ENCODE measurements at regions not wholly inside any gene's neighbourhood (a gene's known extent, or its start where the extent isn't known, plus 50 kb on each side); places are given as distances from the start of the nearest gene placed in this dataset.

DNA sequence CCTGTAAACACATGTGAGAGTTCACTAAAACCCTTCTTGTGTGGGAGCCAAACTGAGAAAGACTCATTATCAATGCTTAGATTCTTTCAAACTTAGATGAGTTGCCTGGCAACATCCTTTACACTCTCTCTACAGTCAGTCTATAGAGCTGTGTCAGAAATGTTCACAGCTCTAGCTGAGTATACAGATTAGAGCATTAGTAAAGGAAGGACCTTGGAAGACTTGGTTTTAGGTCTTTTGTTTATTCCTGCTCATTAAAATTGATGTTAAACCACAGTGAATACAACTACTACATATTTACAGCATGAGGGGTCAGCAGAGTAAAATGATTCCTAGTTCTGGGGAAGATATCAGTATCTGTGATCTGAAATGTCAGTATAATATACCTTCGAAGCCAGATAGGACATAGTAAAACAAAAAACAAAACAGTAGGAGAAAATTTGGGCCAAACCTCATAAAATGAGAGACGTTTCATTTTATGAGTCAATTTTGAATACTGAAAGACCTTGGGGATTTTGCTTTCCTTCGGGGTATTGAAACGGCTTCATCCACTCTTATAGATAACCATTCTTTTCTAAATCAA is 186.0 kb downstream of the TANC2 start:
- DNase-seq (ENCODE audit: low read depth, low spot score) = no peak
- no peak overlapping the region for H3K4me3 ChIP-seq (ENCODE audit: low read depth, low read length)
- TF ChIP-seq, protein P1, sequence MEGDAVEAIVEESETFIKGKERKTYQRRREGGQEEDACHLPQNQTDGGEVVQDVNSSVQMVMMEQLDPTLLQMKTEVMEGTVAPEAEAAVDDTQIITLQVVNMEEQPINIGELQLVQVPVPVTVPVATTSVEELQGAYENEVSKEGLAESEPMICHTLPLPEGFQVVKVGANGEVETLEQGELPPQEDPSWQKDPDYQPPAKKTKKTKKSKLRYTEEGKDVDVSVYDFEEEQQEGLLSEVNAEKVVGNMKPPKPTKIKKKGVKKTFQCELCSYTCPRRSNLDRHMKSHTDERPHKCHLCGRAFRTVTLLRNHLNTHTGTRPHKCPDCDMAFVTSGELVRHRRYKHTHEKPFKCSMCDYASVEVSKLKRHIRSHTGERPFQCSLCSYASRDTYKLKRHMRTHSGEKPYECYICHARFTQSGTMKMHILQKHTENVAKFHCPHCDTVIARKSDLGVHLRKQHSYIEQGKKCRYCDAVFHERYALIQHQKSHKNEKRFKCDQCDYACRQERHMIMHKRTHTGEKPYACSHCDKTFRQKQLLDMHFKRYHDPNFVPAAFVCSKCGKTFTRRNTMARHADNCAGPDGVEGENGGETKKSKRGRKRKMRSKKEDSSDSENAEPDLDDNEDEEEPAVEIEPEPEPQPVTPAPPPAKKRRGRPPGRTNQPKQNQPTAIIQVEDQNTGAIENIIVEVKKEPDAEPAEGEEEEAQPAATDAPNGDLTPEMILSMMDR (IDR thresholded peaks at IDR 0.05; ENCODE audit: insufficient read depth, low read length, missing control alignments) = no peak
- ChIA-PET POLR2A (no interaction called here), CTCF (no interaction called here)

DNA sequence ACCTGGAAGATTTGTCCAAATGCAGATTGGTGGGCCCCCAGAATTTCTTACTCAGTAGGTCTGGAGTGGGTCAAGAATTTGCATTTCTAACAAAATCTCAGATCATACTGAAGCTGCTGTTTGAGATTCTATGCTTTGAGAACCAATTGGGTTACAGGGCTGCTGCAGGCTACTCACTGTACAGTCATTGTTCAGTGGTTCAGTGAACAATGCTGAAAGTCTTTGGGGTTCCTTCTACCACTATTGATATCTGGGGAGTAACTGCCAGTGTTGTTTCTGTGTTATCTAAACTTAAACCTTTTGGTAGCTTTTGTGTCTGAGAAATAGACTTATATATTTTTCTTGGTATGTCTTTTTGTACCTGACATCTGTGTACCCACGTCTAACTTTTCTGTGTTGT is 187.5 kb downstream of the TANC2 start:
- TF ChIP-seq, protein P1 (IDR thresholded peaks at IDR 0.05; ENCODE audit: insufficient read depth, low read length, missing control alignments) = no peak
- POLR2A ChIA-PET = no interaction called here
- CTCF ChIA-PET = interaction anchor here (0.7 to 1.8 kb wide), 3 partner anchors 9 to 56 kb away, joined by 3 to 6 read pairs (median 3); no protein-coding TSS in a partner anchor
- H3K4me3 ChIP-seq (ENCODE audit: low read depth, low read length) = no peak overlapping the region
- no peak for DNase-seq (ENCODE audit: low read depth, low spot score)

DNA sequence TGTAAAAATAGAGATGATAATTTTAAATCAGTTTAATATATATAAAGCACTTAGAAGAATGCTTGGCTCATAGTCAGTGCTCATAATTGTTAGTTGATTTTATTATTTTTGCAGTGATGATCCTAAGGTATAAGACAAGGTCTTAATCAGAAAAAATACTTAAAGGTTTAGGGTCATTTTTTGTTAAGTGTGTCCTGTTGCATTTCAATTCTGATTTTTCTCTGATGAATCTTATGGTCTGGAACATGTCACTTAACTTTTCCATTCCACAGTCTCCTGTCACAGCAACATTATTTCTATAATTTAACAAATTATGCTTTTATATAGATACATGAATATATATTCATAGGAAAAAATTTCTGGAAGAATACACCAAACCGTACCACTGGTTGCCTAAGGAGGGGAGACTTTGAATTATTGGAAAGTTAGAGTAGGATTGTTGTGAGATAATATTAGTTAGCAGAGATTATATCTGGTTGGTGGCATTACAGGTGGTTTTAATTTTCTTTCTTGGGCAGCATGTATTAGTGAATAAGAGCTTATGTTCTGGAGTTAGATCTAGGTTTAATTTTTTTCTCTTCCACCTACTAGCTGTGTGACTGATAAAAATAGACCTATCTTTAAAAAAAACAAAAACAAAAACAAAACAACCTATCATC is 188.7 kb downstream of the TANC2 start:
- no peak for DNase-seq (ENCODE audit: low read depth, low spot score)
- ChIA-PET CTCF (interaction anchor here (1.1 kb wide), 1 partner anchor 16 kb away, joined by 3 read pairs; no protein-coding TSS in a partner anchor), POLR2A (no interaction called here)
- TF ChIP-seq, protein P1 (IDR thresholded peaks at IDR 0.05; ENCODE audit: insufficient read depth, low read length, missing control alignments) = no peak
- no peak overlapping the region for H3K4me3 ChIP-seq (ENCODE audit: low read depth, low read length)

DNA sequence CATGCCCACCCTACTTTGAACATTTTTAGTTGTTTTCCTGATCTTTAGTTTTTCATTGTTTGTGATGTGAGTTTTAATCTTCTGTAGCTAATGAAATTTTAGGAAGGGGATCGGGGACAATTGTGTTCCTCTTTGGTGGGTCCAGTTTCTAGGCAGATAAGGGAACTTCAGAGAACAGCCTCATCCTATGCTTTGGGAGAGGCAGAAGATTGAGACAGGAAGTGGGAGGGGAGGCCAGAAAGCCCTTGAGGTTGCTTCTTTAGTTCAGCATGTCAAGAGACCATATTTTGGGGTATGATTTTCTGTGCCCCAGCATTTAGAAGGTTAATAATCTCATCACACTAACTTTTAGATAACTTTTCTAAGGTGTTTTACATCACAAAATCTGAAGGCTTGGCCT is 191.0 kb downstream of the TANC2 start:
- CTCF ChIA-PET = no interaction called here
- POLR2A ChIA-PET = no interaction called here
- no peak for DNase-seq (ENCODE audit: low read depth, low spot score)

DNA sequence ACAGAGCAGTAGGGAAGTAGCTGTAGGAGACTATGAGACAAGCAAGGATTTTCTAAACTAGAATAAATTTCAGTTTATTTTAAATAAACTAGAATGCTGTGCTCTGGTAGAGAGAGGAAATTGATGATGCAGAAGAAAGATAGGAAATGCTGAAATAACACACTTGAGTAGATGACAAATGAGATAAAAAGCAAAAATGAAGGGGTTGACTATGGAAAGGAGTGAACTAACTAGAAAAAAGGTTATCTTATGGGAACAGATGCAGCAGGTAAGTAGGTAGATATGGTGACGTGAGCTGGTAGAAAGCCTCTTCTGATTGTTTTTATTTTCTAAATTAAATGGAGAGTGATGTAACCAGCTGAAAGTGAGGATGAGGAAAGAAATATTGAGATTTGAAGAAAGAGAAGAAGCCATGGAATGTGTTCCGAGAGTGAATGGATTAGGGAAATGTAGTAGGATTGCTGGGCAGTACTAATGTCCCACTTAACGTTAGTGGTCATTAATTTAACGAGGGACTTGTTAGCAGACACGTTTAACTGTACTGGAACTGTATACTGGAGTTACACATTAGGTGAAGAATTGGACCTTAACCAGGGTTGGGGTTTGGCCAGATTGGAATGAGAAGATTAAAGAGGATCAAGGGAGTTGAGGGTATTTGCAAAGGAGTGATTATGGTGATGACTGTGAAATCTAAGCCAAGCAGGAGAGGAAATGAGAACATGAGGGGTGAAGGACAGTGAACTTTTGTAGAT is 196.5 kb downstream of the TANC2 start:
- POLR2A ChIA-PET = no interaction called here
- no peak overlapping the region for H3K4me3 ChIP-seq (ENCODE audit: low read depth, low read length)
- TF ChIP-seq, protein P1 (IDR thresholded peaks at IDR 0.05; ENCODE audit: insufficient read depth, low read length, missing control alignments) = no peak
- CTCF ChIA-PET = interaction anchor here (1.5 to 1.7 kb wide), 2 partner anchors 9 to 11 kb away, joined by 5 to 6 read pairs; no protein-coding TSS in a partner anchor
- DNase-seq (ENCODE audit: low read depth, low spot score) = no peak

More for the DNA sequence above, 191.0 kb downstream of the TANC2 start:
- TF ChIP-seq, protein P1 (IDR thresholded peaks at IDR 0.05; ENCODE audit: insufficient read depth, low read length, missing control alignments) = no peak
- H3K4me3 ChIP-seq (ENCODE audit: low read depth, low read length) = no peak overlapping the region

DNA sequence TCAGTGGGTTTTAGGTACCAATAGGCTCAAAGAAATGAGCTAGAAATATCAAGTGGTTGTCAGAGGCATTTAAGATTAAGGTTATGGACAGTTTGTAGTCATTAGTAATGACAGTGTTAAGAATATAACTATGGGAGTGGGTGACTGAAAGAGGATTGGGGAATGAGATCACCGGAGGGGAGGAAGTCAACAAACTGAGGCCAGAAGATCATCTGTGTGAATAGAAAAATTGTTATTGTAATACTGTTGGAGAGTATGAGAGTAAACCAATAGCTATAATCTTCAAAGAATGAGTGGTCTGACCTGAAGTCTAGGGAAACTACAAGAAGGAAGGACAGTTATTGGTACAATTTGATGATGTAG is 197.1 kb downstream of the TANC2 start:
- no peak overlapping the region for H3K4me3 ChIP-seq (ENCODE audit: low read depth, low read length)
- TF ChIP-seq, protein P1 (IDR thresholded peaks at IDR 0.05; ENCODE audit: insufficient read depth, low read length, missing control alignments) = no peak
- CTCF ChIA-PET = interaction anchor here (1.5 to 1.7 kb wide), 2 partner anchors 10 kb away, joined by 5 to 6 read pairs; no protein-coding TSS in a partner anchor
- DNase-seq (ENCODE audit: low read depth, low spot score) = no peak
- POLR2A ChIA-PET = no interaction called here

Measured in AG04449 (cell line).